SU-DHL-6 (cell line): ENCODE measurements at regions not wholly inside any gene's neighbourhood (a gene's known extent, or its start where the extent isn't known, plus 50 kb on each side); places are given as distances from the start of the nearest gene placed in this dataset.

Experiments used
- CTCF ChIP-seq: fragments of 200-600 bp; sonication (generic); IDR thresholded peaks from one replicate; pipeline ENCODE4 v1.5.1; 2017; ENCODE audit warnings: antibody characterized with exemption, mild to moderate bottlenecking, low read length, moderate library complexity; ENCODE audit not compliant: insufficient read depth, poor library complexity, severe bottlenecking
- EZH2phosphoT487 ChIP-seq: fragments of 200-600 bp; sonication (generic), shearing (Covaris generic); conservative IDR thresholded peaks from 2 replicates; pipeline ENCODE4 v1.6.1; 2018; ENCODE audit warnings: mild to moderate bottlenecking, antibody characterized with exemption, low read length, moderate library complexity, mixed read lengths

- no peak for TF ChIP-seq CTCF
- TF ChIP-seq EZH2phosphoT487: no peak
Observed at GRCh38 chr2:134155134-134155533, 98.7 kb upstream of the MGAT5 start.
